Ascending aorta (tissue), 2 donors: ENCODE measurements at regions not wholly inside any gene's neighbourhood (a gene's known extent, or its start where the extent isn't known, plus 50 kb on each side); places are given as distances from the start of the nearest gene placed in this dataset.

Source experiments
- DNase-seq, 2 donors: peaks; one replicate each; pipeline ENCODE4 v3.0.0-alpha.2; 2019; ENCODE audit warnings: low spot score in 2 of 2
- H3K27ac ChIP-seq, 2 donors: fragments of 200-600 bp; sonication (generic); one replicate each; pipeline ENCODE4 v1.5.1; 2016 to 2017; ENCODE audit warnings: mild to moderate bottlenecking in 1 of 2
- H3K27me3 ChIP-seq: fragments of 200-600 bp; sonication (generic); one replicate; pipeline ENCODE4 v1.5.1; 2017
- H3K36me3 ChIP-seq, 2 donors: fragments of 200-600 bp; sonication (generic); one replicate each; pipeline ENCODE4 v1.5.1; 2016
- H3K4me1 ChIP-seq, 2 donors: fragments of 200-600 bp; sonication (generic); one replicate each; pipeline ENCODE4 v1.5.1; 2016 to 2017; ENCODE audit warnings: mild to moderate bottlenecking in 1 of 2
- H3K4me3 ChIP-seq, 2 donors: fragments of 200-600 bp; sonication (generic); one replicate each; pipeline ENCODE4 v1.5.1; 2016 to 2017; ENCODE audit warnings: mild to moderate bottlenecking in 1 of 2
- H3K9me3 ChIP-seq, 2 donors: fragments of 200-600 bp; sonication (generic); one replicate each; pipeline ENCODE4 v1.5.1; 2016
- CTCF ChIP-seq, 3 experiments: fragments of 200-600 bp in 2 of 3; fragments of 450-650 bp in 1 of 3; sonication (generic) in 2 of 3; IDR thresholded peaks; one replicate each; pipeline ENCODE4 v1.5.1; 2016 to 2019; ENCODE audit warnings: antibody characterized with exemption in 3 of 3, mild to moderate bottlenecking in 1 of 3, moderate library complexity in 1 of 3
- intact Hi-C: fragments of 100-400 bp; cut with DNase I; formaldehyde crosslinking; loops from one replicate; pipeline ENCODE4 v1.15.1; 2023

GRCh38 chr9:80197661-80198060, 625.9 kb downstream of the TLE4 start:
- intact Hi-C loops: no loop called here
- no peak for TF ChIP-seq CTCF (IDR thresholded peaks at IDR 0.05)
- no peaks in the 10 kb centered on the region for H3K36me3 ChIP-seq
- no peak overlapping the region for H3K4me3 ChIP-seq
- H3K27me3 ChIP-seq: no peaks in the 10 kb centered on the region
- H3K27ac ChIP-seq: no peak overlapping the region
- H3K9me3 ChIP-seq: no peaks in the 10 kb centered on the region
- H3K4me1 ChIP-seq: no peaks in the 10 kb centered on the region
- no peak for DNase-seq

DNA sequence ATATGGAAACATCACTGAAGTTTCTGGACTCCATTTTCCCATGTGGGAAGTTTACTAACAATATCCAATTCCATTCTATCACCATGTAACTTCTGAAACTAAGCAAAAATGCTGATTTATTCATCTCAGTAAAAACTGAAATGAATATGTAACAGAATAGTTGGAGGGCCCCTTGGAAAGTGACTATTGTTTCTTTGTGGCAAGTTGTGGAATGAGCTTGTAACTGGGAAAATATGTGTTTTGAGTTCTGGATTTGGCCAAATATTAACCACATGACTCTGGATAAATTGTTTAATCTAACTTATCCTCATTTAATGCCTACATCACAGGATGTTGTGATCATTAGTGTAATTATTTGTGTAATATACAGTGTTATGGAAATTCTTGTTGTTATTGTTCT, 619.3 kb downstream of the TLE4 start:
- no peak for TF ChIP-seq CTCF (IDR thresholded peaks at IDR 0.05)
- no peaks in the 10 kb centered on the region for H3K36me3 ChIP-seq
- no peaks in the 10 kb centered on the region for H3K9me3 ChIP-seq
- DNase-seq: no peak
- H3K27ac ChIP-seq: no peak overlapping the region
- no peaks in the 10 kb centered on the region for H3K4me1 ChIP-seq
- intact Hi-C loops: no loop called here
- no peaks in the 10 kb centered on the region for H3K27me3 ChIP-seq
- no peak overlapping the region for H3K4me3 ChIP-seq

DNA sequence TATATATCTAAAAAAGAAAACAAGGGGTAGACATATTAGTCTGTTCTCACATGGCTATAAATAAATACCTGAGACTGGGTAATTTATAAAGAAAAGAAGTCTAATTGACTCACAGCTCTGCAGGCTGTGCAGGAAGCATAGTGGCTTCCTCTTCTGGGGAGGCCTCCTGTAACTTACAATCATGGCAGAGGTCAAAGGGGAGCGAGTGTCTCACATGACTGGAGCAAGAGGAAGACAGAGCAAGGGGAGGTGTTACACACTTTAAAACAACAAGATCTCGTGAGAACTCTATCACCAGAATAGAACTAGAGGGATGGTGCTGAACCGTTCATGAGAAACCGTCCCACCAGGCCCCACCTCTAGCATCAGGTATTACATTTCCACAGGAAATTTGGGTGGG, 616.8 kb downstream of the TLE4 start:
- H3K27ac ChIP-seq: no peak overlapping the region
- H3K9me3 ChIP-seq: no peaks in the 10 kb centered on the region
- no peak for DNase-seq
- intact Hi-C loops: no loop called here
- H3K4me1 ChIP-seq: no peaks in the 10 kb centered on the region
- TF ChIP-seq CTCF (IDR thresholded peaks at IDR 0.05): no peak
- H3K4me3 ChIP-seq: no peak overlapping the region
- no peaks in the 10 kb centered on the region for H3K36me3 ChIP-seq
- no peaks in the 10 kb centered on the region for H3K27me3 ChIP-seq

DNA sequence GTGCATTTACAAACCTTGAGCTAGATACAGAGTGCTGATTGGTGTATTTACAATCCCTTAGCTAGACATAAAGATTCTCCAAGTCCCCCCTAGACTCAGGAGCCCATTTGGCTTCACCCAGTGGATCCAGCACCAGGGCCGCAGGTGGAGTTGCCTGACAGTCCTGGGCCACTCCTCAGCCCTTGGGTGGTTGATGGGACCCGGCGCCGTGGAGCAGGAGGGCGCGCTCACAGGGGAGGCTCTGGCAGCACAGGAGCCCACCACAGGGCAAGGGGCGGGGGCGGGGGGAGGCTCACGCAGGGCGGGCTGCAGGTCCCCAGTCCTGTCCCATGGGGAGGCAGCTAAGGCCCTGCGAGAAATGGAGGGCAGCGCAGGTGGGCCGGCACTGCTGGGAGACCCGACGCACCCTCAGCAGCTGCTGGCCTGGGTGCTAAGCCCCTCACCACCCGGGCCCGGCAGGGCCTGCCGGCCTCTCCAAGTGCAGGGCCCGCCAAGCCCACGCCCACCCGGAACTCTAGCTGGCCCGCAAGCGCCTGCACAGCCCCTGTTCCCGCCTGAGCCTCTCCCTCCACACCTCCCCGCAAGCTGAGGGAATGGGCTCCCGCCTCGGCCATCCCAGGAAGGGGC, 613.5 kb downstream of the TLE4 start:
- Histone ChIP-seq H3K27ac (no peak overlapping the region), H3K27me3 (no peaks in the 10 kb centered on the region), H3K4me1 (no peaks in the 10 kb centered on the region), H3K4me3 (no peak overlapping the region), H3K9me3 (no peaks in the 10 kb centered on the region), H3K36me3 (no peaks in the 10 kb centered on the region)
- no peak for DNase-seq
- intact Hi-C loops: no loop called here
- no peak for TF ChIP-seq CTCF (IDR thresholded peaks at IDR 0.05)

DNA sequence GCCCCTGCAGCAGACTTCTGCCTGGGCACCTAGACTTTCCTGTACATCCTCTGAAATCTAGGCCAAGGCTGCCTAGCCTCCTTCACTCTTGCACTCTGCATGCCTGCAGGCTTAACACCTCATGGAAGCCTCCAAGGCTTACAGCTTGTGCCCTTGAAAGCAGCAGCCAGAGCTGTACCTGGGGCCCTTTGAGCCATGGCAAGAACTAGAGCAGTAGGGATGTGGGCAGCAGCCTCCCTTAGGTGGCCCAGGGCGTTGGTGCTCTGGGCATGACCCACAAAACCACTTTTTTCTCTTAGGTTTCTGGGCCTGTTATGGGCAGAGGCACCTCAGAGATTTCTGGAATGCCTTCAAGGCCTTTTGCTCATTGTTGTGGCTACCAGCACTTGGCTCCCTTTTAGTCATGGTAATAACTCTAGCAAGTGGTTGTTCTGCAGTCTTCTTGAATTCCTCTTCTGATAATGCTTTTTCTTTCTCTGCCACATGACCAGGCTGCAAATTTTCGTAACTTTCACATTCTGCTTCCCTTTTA, 606.2 kb downstream of the TLE4 start:
- DNase-seq: no peak
- Histone ChIP-seq H3K27ac (no peak overlapping the region), H3K4me3 (no peak overlapping the region), H3K27me3 (no peaks in the 10 kb centered on the region), H3K9me3 (no peaks in the 10 kb centered on the region), H3K36me3 (no peaks in the 10 kb centered on the region), H3K4me1 (no peaks in the 10 kb centered on the region)
- intact Hi-C loops: no loop called here
- TF ChIP-seq CTCF (IDR thresholded peaks at IDR 0.05): no peak
